Fibroblast of lung (primary cell): ENCODE measurements at regions not wholly inside any gene's neighbourhood (a gene's known extent, or its start where the extent isn't known, plus 50 kb on each side); places are given as distances from the start of the nearest gene placed in this dataset.

Experiments
- CTCF ChIP-seq, 2 donors: IDR thresholded peaks in 1 of 2; conservative IDR thresholded peaks in 1 of 2; 1 replicate in 1 of 2; 2 replicates in 1 of 2; pipeline ENCODE4 v1.5.1; 2011 to 2012; ENCODE audit warnings: low read length in 2 of 2, control low read depth in 1 of 2, inconsistent platforms in 1 of 2, low read depth in 1 of 2, mild to moderate bottlenecking in 1 of 2
- EZH2 ChIP-seq: IDR thresholded peaks from 2 replicates; pipeline ENCODE4 v1.5.1; 2012; ENCODE audit warnings: low read length, control low read depth, mild to moderate bottlenecking; ENCODE audit errors: missing control alignments

GRCh38 chr6:30009113-30009512 is 52.0 kb upstream of the POLR1H start:
- TF ChIP-seq CTCF (conservative IDR thresholded peaks at IDR 0.05 in 1 of 2, IDR thresholded peaks at IDR 0.05 in 1 of 2; ENCODE audit: low read depth in 1 of 2, low read length in 2 of 2) (no peak), EZH2 (no peak)
